HG03558 (cell line): ENCODE measurements at regions not wholly inside any gene's neighbourhood (a gene's known extent, or its start where the extent isn't known, plus 50 kb on each side); places are given as distances from the start of the nearest gene placed in this dataset.

Source experiments
- ATAC-seq: cut with Tn5 transposase; IDR thresholded peaks from one replicate; pipeline ENCODE4 v1.9.1; 2021; ENCODE audit warnings: moderate number of reproducible peaks; ENCODE audit not compliant: unreplicated experiment; ENCODE audit errors: extremely low read depth

GRCh38 chr18:78728784-78729467, 250.7 kb upstream of the SALL3 start:
- no peak for ATAC-seq

- no peak for ATAC-seq
Observed at GRCh38 chr18:78730546-78730945, 249.1 kb upstream of the SALL3 start.

DNA sequence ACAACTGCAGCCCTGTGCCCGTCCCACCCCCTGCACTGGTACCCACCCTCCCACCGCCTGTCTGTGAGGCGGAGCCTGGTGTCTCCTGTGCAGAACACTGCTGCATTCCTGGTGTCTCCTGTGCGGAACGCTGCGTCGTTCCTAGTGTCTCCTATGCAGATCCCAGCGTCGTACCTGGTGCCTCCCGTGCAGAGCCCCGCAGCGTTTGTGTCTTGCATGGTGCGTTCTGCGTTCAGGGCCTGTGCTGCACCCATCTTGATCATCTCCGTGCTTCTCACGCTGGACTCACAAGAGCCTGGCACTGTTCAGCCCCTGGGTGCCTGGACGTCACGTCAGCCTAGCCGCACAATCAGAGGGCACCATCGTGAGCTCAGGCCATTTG, 248.6 kb upstream of the SALL3 start:
- ATAC-seq = no peak

GRCh38 chr18:78731398-78732032, 248.1 kb upstream of the SALL3 start:
- ATAC-seq = no peak

DNA sequence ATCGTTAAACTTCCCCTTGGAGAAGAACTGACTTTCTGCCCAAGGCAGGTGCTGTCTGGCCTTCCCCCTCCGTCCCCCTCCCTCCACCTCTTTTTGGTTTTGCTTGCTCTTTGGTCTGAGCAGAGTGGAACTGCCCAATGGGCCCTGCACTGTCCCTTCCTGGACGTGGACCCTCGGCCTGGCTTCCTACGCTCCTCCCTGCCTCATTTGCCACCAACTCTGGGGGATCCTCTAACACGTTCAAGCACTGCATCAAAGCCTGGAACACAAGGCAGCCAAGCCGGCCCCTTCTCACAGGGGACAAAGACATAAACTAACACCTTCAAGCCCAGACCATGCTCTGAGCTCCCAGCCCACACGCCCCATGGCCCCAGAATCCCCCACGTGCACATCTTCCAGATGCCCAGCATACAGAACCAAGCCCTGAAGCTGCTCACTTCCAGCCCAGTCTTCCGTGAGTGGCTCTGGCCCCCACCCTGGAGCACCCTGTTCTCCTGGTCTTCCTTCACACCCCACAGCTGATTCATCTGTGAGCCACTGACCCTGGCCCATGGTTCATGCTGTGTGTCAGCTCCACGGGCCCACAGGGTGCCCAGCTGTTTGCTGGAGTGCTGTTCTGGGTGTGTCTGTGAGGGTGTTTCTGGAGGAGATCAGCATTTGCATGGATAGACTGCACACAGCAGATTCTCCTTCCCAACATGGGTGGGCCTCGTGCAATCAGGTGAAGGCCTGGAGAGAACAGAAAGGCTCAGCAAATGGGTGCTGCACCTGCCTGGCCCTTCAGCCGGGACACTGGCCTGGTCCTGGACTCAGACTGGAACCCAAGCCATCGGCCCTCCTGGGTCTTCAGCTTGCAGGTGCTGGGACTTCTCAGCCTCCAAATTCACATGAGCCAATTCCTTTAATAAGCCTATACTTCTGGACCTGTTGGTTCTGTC, 247.1 kb upstream of the SALL3 start:
- ATAC-seq = no peak

GRCh38 chr18:78733762-78734613, 245.6 kb upstream of the SALL3 start:
- no peak for ATAC-seq

DNA sequence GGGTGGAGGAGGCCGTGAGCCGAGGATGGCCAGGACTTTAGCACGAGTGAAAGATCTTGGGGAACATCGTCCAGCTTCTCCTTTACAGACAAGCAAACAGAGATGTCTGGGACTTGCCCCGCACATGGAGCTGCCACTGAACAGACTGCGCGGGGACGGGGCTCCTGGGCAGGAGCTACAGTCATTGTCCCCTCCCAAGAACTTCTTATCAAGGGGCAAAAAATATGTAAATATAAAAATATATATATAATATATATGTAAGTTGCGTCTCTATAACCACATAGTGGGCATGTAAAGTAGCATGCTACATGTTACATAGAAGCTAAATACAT, 245.0 kb upstream of the SALL3 start:
- ATAC-seq = no peak

DNA sequence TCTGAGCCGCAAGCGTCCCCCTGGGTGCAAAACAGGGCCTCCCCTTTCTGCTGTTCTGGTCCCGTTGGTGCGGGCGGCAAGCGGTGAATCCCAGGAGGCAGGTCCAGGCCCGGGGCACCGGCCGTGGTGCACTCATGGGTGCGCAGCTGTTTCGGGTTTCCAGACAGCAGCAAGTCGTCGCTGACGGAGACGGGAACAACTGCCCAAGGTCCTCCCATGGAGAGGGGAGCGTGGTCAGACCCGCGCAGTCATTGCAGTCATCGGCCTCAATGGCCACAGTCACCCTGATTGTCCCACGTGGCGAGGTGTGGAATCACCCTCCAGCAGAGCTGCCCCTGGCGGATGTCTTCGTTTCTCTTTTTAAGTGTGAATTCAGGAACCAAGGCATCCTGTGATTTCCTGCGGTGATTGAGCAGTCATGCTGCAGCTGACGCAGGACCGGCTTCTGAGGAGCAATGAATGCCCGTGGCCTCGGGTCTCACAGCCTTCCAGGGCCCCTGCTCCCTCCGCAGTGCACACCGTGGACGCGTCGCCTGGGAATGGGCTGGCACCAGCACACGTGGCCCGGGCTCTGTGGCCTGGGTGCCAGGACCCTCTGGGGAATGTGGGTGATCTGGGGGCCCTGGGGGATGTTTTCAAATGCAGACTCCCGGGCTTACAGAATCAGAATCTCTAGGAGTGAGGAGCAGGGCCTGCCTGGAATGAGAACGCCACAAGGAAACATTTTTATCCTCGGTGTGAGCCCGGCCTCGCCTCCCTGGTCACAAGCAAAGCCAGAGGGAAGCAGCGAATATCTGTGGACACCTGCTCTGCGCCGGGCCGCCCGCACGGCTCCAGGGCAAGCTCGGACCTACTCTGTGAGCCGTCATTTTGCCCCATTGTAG, 244.2 kb upstream of the SALL3 start:
- ATAC-seq = no peak

GRCh38 chr18:78736015-78736690, 243.5 kb upstream of the SALL3 start:
- no peak for ATAC-seq

DNA sequence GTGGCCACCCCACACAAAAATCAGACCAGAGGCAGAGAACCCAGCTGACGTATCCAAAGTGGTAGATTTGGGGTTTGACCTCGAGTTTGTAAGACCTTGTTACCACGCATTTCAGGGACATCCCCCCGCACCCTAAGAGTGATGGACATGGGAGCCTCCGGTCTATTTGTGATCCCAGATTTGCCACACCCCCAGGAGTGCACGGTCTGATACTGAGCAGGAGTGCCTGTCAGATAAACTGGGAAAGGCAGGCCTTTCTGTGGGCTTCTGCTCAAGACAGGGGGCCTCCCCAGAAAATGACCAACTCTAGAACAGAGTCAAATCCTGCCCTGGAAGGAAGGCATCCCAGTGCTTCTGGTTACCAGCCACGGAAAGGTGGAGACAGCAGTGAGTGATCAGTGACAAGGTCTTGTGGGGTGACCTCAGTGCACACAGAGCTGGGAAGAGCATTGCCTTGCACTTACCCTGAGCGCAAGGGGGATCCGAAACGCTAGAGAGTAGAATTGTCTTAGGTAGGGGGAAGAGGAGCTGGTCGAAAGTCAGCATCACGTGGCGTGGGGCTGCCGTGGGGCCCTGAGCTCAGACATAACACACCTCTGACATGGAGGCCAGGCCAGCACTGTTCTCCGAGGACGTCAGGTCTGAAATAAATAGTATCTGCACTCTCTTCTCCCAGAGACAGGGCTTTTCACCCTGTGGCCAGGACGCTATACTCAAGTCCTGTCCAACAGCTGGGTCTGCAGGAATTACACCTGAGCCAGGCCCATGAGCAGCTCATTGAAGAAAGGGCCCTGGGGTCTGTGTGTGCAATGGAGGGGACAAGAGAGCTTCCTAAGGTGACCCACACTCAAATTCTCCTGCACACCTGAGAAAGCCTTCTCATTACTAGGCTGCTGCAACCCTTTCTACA, 242.4 kb upstream of the SALL3 start:
- ATAC-seq = no peak

DNA sequence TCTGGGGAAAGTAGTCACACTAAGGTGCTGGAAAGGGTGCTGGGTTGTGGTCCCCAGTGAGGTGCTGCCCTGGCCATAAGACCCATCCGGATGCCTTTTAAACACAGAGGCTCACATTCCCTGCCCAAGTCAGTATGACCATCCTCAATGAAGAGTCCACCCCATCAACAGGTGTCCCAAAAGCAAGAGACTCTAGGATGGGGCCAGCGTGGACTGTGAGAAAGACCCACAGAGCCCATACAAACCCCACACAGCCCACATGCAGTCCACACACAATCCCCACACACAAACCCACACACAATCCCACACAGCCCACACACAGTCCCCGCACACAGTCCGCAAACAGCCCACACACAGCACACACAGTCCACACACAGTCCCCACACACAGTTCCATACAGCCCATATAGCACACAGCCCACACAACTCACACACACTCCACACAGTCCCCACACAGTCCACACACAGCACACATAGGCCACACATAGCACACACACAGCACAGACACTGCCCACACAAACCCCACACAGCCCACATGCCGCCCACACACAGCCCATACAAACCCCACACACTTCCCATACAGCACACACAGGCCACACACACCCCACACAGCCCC, 241.4 kb upstream of the SALL3 start:
- no peak for ATAC-seq

DNA sequence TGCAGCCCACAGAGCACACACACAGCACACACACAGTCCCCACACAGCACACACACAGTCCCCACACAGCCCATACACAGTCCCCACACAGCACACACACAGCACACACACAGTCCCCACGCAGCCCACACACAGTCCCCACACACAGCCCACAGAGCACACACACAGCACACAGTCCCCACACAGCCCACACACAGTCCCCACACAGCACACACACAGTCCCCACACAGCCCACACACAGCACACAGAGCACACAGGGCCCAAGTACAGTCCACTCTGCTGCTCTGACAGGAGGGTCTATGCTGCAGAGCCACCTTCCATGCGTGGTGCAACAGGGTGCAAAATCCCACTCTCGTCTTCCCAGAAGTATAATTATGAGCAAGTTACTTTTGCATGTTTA, 240.5 kb upstream of the SALL3 start:
- no peak for ATAC-seq

- ATAC-seq = no peak
Observed at GRCh38 chr18:78739882-78740677, 239.5 kb upstream of the SALL3 start.

DNA sequence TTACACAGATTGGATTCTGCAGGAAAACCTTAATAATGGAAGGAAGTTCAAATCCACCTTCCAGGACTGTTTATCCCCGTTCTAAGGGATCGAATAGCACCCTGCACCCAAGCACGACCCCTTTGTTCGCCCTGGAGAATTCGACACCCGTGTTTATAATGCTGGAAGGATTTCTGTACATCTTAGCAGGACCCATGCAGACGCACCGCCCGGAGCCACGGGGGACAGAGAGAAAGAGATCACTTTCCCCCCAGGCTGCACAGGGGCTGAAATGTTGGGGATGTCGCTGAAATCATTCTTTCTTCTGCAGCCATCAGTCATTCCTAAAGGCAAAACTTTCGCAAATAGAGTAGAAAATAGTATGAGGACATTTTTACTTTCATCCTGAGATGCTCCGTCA, 238.7 kb upstream of the SALL3 start:
- ATAC-seq = no peak

GRCh38 chr18:78741381-78742217, 238.0 kb upstream of the SALL3 start:
- no peak for ATAC-seq

DNA sequence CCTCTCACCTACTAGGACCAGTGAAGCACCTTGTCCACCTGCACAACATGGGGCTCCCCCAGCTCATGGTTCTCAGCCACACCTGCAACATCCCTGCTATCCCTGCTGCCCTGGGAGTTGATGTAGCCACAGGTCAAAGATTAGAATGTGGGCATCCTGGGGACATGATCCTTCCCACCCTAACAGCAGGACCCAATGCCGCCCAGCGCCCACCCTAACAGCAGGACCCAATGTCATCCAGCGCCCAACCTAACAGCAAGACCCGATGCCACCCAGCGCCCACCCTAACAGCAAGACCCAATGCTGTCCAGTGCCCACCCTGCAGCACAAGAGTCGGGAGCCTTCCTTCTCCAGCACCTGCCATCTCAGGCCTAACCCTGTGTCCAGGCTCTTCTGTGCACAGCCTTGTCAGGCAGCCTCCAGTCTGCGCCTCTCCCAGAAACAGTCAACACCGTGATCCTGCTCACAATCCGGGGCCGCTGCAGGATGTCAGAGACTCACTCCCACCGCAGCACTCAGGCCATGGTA, 237.3 kb upstream of the SALL3 start:
- no peak for ATAC-seq
